Peyer's patch (tissue), 4 donors: ENCODE measurements at regions not wholly inside any gene's neighbourhood (a gene's known extent, or its start where the extent isn't known, plus 50 kb on each side); places are given as distances from the start of the nearest gene placed in this dataset.
A peak's percentile ranks its signal among the peaks of the same experiment; 100 is the strongest.

Source experiments
- DNase-seq, 3 donors: peaks; one replicate each; pipeline ENCODE4 v3.0.0-alpha.2; 2017 to 2019
- H3K27ac ChIP-seq, 4 donors: fragments of 200-600 bp; sonication (generic); one replicate each; pipeline ENCODE4 v1.5.1; 2016 to 2019
- H3K27me3 ChIP-seq, 2 donors: fragments of 200-600 bp; sonication (generic); one replicate each; pipeline ENCODE4 v1.5.1; 2019
- H3K36me3 ChIP-seq, 3 donors: fragments of 200-600 bp; sonication (generic); one replicate each; pipeline ENCODE4 v1.5.1; 2016 to 2019
- H3K4me1 ChIP-seq, 4 donors: fragments of 200-600 bp; sonication (generic); one replicate each; pipeline ENCODE4 v1.5.1; 2016 to 2019
- H3K4me3 ChIP-seq, 4 donors: fragments of 200-600 bp; sonication (generic); 1 replicate in 3 of 4; 2 replicates in 1 of 4; pipeline ENCODE4 v1.5.1; 2016 to 2019; ENCODE audit warnings: mild to moderate bottlenecking in 1 of 4
- H3K9me3 ChIP-seq, 4 donors: fragments of 200-600 bp; sonication (generic); one replicate each; pipeline ENCODE4 v1.5.1; 2016 to 2019; ENCODE audit warnings: mild to moderate bottlenecking in 1 of 4
- POLR2A ChIP-seq, 2 donors: fragments of 450-650 bp; IDR thresholded peaks; one replicate each; pipeline ENCODE4 v1.5.1; 2017; ENCODE audit warnings: antibody characterized with exemption in 2 of 2, mild to moderate bottlenecking in 2 of 2, moderate library complexity in 2 of 2
- TF ChIP-seq, protein P1 (sequence below), 6 experiments: fragments of 450-650 bp in 4 of 6; fragments of 200-600 bp in 2 of 6; sonication (generic) in 1 of 6; IDR thresholded peaks; one replicate each; pipeline ENCODE4 v1.5.1; 2017 to 2019; ENCODE audit warnings: antibody characterized with exemption in 6 of 6, mild to moderate bottlenecking in 3 of 6, moderate library complexity in 1 of 6

DNA sequence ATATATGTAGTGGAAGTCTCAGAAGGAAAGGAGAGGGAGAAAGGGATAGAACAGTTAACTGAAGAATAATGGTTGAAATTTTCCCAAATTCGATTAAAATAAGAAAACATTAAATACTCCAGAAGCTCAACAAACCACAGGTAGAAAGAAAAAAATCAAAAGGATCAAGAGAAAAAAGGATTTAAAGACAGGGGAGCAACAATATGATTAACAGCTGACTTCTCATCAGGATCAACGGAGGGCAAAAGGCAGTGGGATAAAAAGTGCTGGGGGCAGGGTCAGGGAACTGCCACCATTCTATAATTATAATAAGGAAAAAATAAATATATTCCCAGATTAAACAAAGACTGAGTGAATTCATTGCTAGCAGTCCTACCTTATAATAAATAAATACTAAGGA, 55.3 kb downstream of the CDKN2C start:
- Histone ChIP-seq H3K9me3 (no peaks in the 10 kb centered on the region), H3K27ac (no peak overlapping the region), H3K4me1 (no peaks in the 10 kb centered on the region), H3K36me3 (no peaks in the 10 kb centered on the region), H3K4me3 (no peak overlapping the region), H3K27me3 (no peaks in the 10 kb centered on the region)
- TF ChIP-seq, protein P1, sequence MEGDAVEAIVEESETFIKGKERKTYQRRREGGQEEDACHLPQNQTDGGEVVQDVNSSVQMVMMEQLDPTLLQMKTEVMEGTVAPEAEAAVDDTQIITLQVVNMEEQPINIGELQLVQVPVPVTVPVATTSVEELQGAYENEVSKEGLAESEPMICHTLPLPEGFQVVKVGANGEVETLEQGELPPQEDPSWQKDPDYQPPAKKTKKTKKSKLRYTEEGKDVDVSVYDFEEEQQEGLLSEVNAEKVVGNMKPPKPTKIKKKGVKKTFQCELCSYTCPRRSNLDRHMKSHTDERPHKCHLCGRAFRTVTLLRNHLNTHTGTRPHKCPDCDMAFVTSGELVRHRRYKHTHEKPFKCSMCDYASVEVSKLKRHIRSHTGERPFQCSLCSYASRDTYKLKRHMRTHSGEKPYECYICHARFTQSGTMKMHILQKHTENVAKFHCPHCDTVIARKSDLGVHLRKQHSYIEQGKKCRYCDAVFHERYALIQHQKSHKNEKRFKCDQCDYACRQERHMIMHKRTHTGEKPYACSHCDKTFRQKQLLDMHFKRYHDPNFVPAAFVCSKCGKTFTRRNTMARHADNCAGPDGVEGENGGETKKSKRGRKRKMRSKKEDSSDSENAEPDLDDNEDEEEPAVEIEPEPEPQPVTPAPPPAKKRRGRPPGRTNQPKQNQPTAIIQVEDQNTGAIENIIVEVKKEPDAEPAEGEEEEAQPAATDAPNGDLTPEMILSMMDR (IDR thresholded peaks at IDR 0.05): no peak
- TF ChIP-seq POLR2A (IDR thresholded peaks at IDR 0.05): no peak
- no peak for DNase-seq

DNA sequence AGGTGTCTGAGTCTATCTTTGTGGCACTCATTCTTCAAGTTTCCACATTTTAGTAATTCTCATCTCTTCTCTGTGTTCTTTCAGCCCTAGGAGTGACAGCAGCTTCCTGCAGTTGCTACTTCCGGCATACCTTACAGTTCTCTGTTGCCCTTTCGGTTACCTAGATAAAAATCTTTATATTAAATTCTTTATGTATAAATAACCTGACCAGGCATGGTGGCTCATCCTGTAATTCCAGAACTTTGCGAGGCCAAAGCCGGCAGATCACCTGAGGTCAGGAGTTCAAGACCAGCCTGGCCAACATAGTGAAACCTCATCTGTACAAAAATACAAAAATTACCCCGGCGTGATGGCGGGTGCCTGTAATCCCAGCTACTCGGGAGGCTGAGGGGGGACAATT, 62.9 kb downstream of the CDKN2C start:
- H3K4me3 ChIP-seq: no peak overlapping the region
- no peak for DNase-seq
- H3K27ac ChIP-seq: no peak overlapping the region
- no peaks in the 10 kb centered on the region for H3K36me3 ChIP-seq
- TF ChIP-seq POLR2A (IDR thresholded peaks at IDR 0.05): no peak
- TF ChIP-seq, protein P1 (IDR thresholded peaks at IDR 0.05): no peak
- H3K9me3 ChIP-seq: no peaks in the 10 kb centered on the region
- H3K4me1 ChIP-seq: no peaks in the 10 kb centered on the region
- H3K27me3 ChIP-seq: no peaks in the 10 kb centered on the region

DNA sequence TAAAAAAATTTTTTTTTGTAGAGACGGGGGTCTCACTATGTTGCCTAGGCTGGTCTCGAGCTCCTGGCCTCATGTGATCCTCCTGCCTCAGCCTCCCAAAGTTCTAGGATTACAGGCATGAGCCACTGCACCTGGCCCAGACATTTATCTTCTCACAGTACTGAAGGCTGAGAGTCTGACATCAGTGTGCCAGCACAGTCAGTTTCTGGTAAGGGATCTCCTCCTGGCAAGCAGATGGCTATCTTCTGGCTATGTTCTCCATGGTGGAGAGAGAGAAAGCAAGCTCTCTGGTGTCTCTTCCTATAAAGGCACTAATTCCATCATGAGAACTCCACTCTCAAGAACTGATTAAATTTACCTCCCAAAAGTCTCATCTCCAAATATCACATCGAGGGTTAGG, 57.8 kb upstream of the C1orf185 start:
- no peaks in the 10 kb centered on the region for H3K27me3 ChIP-seq
- no peaks in the 10 kb centered on the region for H3K4me1 ChIP-seq
- H3K27ac ChIP-seq: no peak overlapping the region
- no peak overlapping the region for H3K4me3 ChIP-seq
- TF ChIP-seq, protein P1 (IDR thresholded peaks at IDR 0.05): no peak
- no peak for TF ChIP-seq POLR2A (IDR thresholded peaks at IDR 0.05)
- no peaks in the 10 kb centered on the region for H3K9me3 ChIP-seq
- no peaks in the 10 kb centered on the region for H3K36me3 ChIP-seq
- no peak for DNase-seq

DNA sequence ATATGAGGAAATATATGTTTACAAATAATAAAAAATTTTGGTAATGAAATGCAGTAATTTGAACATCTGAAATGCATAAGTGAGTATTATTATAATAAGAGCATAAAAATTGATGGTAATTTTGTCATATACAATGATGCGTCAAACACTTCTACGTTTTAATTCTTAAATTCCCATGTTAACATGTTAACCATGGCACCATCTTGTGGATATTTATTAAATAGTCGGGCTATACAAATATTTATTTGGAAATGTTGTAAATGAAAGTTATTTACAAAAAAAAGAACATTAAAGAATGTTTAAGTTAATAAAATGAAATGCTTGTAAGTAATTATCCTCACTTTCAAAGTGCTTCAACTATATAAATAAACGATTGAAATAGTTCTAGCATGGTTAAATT, 57.2 kb upstream of the C1orf185 start:
- no peak for DNase-seq
- no peak overlapping the region for H3K4me3 ChIP-seq
- no peaks in the 10 kb centered on the region for H3K27me3 ChIP-seq
- TF ChIP-seq POLR2A (IDR thresholded peaks at IDR 0.05): no peak
- TF ChIP-seq, protein P1 (IDR thresholded peaks at IDR 0.05): peak in 4 of 6 experiments; percentile 11 to 47 (median 34)
- H3K9me3 ChIP-seq: no peaks in the 10 kb centered on the region
- no peaks in the 10 kb centered on the region for H3K36me3 ChIP-seq
- H3K4me1 ChIP-seq: no peaks in the 10 kb centered on the region
- no peak overlapping the region for H3K27ac ChIP-seq

DNA sequence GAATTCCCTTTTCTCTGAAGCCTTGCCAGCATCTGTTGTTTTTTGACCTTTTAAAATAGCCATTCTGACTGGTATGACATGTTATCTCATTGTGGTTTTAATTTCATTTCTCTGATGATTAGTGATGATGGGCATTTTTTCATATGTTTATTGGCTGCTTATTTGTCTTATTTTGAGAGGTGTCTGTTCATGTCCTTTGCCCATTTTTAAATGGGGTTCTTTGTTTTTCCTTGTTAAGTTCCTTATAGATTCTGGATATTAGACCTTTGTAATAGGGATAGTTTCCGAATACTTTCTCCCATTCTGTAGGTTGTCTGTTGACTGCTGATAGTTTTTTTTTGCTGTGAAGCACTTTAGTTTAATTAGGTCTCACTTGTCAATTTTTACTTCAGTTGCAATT, 54.0 kb upstream of the C1orf185 start:
- H3K27me3 ChIP-seq: no peaks in the 10 kb centered on the region
- H3K27ac ChIP-seq: no peak overlapping the region
- H3K4me1 ChIP-seq: no peaks in the 10 kb centered on the region
- H3K36me3 ChIP-seq: no peaks in the 10 kb centered on the region
- no peak for TF ChIP-seq POLR2A (IDR thresholded peaks at IDR 0.05)
- TF ChIP-seq, protein P1 (IDR thresholded peaks at IDR 0.05): no peak
- no peaks in the 10 kb centered on the region for H3K9me3 ChIP-seq
- DNase-seq: no peak
- no peak overlapping the region for H3K4me3 ChIP-seq

DNA sequence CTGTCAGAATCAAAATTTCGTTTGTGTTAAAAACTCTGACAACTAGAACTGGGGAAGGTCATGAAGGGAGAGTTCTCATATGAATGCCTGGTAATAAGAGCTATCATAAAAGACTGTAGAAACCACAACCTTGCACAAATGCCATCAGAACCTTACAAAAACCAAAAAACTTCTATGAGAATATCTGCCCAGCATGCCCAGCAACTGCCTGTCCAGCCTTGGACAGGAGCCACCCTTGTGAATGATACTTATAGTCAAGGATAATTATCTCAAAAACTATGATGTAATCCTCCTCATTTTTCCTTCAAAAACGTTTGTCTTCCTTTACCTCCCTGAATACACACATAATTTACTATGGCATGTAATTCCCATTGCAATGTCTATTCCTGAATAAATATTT, 53.4 kb upstream of the C1orf185 start:
- no peak for TF ChIP-seq POLR2A (IDR thresholded peaks at IDR 0.05)
- TF ChIP-seq, protein P1 (IDR thresholded peaks at IDR 0.05): no peak
- H3K36me3 ChIP-seq: no peaks in the 10 kb centered on the region

More for the DNA sequence above, 53.4 kb upstream of the C1orf185 start:
- Histone ChIP-seq H3K4me1 (no peaks in the 10 kb centered on the region), H3K27ac (no peak overlapping the region), H3K27me3 (no peaks in the 10 kb centered on the region), H3K4me3 (no peak overlapping the region), H3K9me3 (no peaks in the 10 kb centered on the region)
- DNase-seq: no peak
